ENCODE measurements at regions not wholly inside any gene's neighbourhood (a gene's known extent, or its start where the extent isn't known, plus 50 kb on each side); places are given as distances from the start of the nearest gene placed in this dataset.
"Not testable (repeated sequence)": the region's sequence is repeated elsewhere in the genome, so short reads cannot be mapped to it uniquely, and the experiment has no call there.

DNA sequence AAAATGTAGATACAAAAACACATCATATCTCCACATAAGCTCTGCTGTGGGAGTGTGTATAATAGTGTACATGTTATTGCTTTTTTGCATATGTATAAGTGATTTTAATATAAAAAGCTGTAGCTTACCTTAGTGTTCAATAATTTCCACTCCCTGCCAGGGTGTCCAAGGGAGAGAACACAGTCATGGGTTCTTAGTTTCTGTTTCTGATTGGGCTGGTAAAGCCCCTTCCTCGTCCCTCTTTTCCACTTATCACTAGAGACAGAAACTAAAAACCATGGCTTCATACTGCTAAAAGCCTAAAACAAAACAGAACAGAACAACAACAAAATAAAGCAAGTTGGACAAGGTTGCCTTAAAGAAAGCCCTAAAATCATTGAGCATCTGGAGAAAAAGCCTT, 74.4 kb upstream of the S1PR3 start:
- DNase-seq (ENCODE audit: low read depth) = no peak
- in situ Hi-C loops (cut with HindIII; ENCODE audit: low pct_unique_long_range_greater_than_20kb, low sequenced_read_pairs) = no loop called here

DNA sequence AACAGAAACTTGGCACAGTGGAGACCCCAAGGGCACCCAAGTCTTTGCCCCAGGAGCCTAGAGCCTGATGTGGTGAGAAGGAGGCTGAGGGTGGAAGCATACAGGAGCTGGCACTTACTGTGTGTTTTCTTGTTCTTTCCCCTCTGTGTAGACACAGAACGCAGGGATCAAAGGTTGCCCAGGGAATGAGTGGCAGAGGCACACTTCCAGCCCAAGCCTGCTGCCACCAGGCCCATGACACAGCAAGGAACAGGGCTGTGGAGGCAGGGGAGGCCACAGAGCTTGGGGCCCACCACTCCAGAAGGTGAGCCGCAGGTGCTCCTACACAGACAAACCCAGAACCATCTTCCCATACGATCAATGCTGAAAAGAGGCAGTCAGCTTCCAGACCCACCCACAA, 73.9 kb upstream of the S1PR3 start:
- in situ Hi-C loops (cut with HindIII; ENCODE audit: low pct_unique_long_range_greater_than_20kb, low sequenced_read_pairs) = no loop called here
- no peak for DNase-seq (ENCODE audit: low read depth)

DNA sequence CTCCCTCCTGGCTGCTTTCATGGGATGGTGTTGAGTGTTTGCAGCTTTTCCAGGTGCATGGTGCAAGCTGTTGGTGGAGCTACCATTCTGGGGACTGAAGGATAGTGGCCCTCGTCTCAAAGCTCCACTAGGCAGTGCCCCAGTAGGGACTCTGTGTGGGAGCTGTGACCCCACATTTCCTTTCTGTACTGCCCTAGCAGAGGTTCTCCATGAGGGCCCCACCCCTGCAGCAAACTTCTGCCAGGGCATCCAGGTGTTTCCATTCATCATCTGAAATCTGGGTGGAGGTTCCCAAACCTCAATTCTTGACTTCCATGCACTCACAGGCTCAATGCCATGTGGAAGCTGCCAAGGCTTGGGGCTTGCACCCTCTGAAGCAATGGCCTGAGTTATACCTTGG, 72.7 kb upstream of the S1PR3 start:
- DNase-seq (ENCODE audit: low read depth); in situ Hi-C loops (cut with HindIII; ENCODE audit: low pct_unique_long_range_greater_than_20kb, low sequenced_read_pairs): not testable (repeated sequence)

DNA sequence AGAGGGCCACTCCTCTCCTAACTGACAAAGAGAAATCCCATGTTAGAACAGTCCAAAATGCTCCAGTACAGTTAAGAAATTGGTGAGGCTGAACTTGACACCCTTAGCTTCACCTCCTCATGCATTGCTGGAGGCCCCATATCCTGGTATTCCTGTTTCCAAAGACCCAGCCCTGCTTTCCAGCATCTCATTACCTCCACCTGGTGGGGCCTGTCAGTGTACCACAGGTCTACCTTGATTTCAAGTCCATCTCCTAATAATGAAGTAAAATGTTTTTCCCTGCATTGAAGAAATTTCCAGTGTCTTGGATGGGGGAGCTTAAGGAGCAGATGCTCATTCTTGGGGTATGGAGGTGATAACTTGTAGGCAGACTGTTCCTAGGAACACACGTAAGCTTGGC, 70.6 kb upstream of the S1PR3 start:
- no peak for DNase-seq (ENCODE audit: low read depth)
- in situ Hi-C loops (cut with HindIII; ENCODE audit: low pct_unique_long_range_greater_than_20kb, low sequenced_read_pairs) = no loop called here

DNA sequence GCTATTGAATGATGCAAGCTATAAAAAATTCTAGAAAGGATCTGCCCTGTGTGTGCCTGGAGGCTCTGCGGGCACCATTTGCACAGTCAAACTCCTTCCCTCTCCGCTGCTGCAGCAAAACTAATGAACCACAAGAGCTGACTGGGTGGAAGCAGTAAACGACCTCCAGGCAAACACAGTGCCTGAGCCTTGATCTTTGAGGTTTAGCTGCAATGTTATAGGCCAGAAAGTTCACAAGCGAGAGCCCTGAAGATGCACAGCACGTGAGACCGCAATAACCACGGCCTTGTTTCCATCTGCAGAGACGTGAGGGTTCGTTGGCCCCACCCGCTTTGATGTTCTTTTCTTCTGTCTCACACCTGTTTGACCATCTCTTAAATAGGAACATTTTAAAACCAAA, 69.2 kb upstream of the S1PR3 start:
- in situ Hi-C loops (cut with HindIII; ENCODE audit: low pct_unique_long_range_greater_than_20kb, low sequenced_read_pairs) = no loop called here
- DNase-seq (ENCODE audit: low read depth) = no peak

DNA sequence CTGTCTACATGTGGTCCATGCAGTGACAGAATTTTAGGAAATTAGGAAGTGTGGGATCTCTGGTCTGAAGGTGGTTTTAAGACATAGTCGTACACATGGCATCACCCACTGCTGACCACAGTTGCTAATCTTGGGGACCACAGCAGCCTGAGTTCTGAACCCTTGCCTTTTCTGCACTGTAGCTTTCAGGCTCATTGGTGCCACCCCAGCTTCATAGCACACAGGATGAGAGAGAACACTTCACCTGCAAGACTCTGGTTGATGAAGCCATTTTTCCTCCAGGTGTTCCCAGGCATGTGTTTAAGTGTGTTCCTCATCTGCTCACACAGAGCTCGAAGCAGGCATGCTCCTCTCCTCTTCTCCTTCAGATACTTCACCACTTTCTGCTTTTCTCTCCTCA, 68.2 kb upstream of the S1PR3 start:
- DNase-seq (ENCODE audit: low read depth) = no peak
- in situ Hi-C loops (cut with HindIII; ENCODE audit: low pct_unique_long_range_greater_than_20kb, low sequenced_read_pairs) = no loop called here

DNA sequence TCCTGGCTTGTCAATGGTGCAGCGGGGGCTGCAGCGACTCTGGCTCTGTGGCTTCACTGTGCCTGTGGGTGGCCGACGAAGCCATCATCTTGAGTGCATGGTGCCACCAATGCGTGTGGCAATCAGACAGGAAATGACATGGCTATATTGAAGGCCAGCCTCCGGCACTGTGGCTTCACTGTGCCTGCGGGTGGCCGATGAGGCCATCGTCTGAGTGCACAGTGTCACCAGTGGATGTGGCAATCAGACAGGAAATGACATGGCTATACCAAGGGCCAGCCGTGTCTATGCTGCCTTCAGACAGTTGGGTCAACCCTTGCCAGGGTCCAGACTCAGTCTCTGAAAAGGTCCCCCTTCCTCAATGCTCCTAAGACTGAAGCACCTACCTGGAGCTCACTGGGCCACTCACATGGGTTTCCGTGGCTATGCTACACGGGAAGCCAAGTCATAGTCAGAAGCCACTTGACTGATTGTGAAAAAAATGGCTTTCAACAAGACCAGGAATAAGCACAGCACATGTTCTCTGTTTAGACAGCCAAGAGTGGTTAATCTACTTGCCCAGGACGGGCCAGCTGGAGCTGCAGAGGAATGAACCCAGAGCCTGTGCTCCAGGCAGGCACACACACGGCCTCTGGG, 67.5 kb upstream of the S1PR3 start:
- in situ Hi-C loops (cut with HindIII; ENCODE audit: low pct_unique_long_range_greater_than_20kb, low sequenced_read_pairs) = no loop called here
- DNase-seq (ENCODE audit: low read depth) = no peak

DNA sequence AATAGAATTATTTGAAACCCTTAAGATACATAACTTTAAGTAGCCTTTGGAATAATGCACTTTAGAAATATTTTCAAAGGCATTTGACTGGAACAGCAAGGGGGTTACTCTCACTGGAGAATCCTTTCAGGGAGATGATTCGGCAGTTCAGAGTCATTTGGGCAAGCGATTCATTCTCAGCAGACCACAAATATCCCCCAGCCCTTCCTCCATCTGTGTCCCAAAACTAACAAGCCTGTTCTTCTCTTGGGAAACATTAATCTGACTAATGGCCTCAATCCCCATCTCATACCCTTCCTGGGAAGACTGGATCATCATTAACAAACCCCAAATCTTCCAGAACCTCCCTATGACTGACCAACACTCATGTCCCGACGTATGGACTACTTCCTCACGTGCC, 65.8 kb upstream of the S1PR3 start:
- in situ Hi-C loops (cut with HindIII; ENCODE audit: low pct_unique_long_range_greater_than_20kb, low sequenced_read_pairs) = no loop called here
- no peak for DNase-seq (ENCODE audit: low read depth)

DNA sequence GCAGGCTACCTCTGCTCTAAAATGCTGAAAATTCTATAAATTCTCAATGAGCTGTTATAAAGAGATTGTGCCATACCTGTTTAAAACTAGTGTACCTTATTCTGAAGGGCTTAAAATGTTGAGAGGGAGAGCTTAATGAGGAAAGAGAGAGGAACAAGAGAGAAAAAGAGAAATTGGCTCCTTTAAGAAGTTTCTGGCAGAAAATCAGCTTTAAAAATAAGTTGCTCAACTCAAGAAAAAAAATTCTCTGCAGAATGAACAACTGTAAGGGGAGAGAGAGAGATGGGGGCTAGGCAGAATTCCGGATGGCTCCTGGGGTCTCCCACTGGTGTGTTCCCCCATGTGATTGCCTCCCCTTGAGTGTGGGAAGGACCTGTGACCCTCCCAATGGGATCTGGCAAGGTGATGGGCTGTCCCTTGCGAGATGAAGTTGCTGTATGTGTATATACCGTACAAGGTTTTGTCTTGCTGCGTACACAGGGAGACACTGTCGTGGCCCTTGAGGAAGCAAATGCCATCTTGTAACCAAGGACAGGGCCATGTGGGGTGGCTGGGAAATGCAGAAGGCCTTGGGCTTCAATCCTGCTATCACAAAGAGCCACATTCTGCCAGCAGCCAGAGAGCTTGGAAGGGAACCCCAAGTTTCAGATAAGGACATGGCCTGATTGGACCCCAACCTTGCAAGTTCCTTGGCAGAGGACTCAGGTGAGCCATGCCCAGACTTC, 64.3 kb upstream of the S1PR3 start:
- in situ Hi-C loops (cut with HindIII; ENCODE audit: low pct_unique_long_range_greater_than_20kb, low sequenced_read_pairs) = no loop called here

DNA sequence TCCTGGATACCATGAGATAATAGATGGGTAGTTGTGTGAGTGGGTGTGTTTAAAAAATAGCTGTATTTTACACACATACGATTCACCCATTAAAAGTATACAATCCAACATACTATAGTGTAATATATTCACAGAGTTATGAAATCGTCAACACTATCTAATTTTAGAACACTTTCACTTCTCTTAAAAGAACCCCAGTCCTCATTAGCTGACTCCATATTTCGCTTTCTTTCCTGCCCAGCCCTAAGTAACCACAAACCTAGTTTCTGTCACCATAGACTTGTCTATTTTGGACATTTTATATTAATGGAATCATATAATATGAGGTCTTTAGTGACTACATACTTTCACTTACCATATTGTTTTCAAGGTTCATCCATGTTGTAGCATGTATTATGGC, 63.8 kb upstream of the S1PR3 start:
- in situ Hi-C loops (cut with HindIII; ENCODE audit: low pct_unique_long_range_greater_than_20kb, low sequenced_read_pairs) = no loop called here
- no peak for DNase-seq (ENCODE audit: low read depth)

More for the DNA sequence above, 64.3 kb upstream of the S1PR3 start:
- DNase-seq (ENCODE audit: low read depth) = no peak

DNA sequence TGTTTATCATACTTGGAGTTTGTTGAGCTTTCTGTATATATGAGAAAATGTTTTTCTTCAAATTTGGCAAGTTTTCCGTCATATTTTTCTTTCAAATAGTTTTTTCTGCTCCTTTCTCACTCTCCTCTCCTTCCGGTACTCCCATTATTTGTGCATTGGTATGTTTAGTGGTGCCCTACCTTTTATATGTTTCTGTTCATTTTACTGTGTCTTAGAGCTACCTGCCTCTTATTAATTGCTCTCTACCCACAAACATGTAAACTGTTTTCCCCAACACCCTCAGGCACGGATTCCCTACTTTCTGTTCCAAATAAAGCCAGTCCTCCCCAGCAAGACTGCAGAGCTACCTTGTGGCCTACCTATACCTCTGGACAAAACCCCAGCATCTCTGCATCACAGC, 60.6 kb upstream of the S1PR3 start:
- DNase-seq (ENCODE audit: low read depth) = no peak
- in situ Hi-C loops (cut with HindIII; ENCODE audit: low pct_unique_long_range_greater_than_20kb, low sequenced_read_pairs) = no loop called here

DNA sequence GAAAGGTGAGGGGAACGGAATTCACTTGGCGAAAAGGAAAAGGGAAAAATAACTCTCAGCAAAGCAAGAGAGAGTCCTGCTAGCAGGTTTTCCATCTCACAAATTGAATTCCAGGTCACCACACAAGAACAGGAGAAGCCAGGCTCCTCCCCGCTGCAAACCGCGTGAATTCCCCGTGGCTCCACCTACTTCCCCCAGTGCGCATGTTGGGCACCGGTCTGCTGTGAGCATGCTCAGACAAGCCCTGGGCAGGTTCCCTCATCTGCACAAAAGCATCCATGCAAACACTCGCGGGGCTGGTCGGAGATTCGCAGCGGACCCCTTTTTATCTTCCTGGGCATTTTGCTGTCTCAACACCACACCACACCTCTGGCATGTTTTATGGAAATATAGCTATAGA, 58.5 kb upstream of the S1PR3 start:
- DNase-seq (ENCODE audit: low read depth) = no peak
- in situ Hi-C loops (cut with HindIII; ENCODE audit: low pct_unique_long_range_greater_than_20kb, low sequenced_read_pairs) = no loop called here

DNA sequence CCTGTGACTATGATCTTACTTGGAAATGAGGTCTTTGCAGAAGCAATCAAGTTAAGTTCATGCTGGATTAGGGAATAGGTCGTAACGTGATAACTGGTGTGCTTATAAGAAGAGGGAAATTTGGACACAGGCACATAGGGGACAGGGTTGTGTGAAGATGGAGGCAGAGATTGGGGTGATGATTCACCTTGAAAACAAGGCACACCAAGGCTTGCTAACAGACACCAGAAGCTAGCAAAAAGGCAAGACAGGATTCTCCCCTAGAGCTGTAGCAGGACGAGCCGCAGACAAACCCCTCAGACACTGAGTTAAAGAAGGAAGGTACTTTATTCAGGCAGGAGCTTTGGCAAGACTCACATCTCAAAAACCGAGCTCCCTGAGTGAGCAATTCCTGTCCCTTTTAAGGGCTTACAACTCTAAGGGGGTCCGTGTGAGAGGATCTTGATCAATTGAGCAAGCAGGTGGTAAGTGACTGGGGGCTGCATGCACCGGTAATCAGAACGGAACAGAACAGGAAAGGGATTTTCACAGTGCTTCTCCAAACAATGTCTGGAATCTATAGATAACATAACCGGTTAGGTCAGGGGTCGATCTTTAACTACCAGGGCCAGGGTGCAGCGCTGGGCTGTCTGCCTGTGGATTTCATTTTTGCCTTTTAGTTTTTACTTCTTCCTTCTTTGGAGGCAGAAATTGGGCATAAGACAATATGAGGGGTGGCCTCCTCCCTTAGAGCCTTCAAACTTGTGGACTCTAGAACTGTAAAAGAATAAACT, 57.5 kb upstream of the S1PR3 start:
- in situ Hi-C loops (cut with HindIII; ENCODE audit: low pct_unique_long_range_greater_than_20kb, low sequenced_read_pairs) = no loop called here
- DNase-seq (ENCODE audit: low read depth) = no peak

DNA sequence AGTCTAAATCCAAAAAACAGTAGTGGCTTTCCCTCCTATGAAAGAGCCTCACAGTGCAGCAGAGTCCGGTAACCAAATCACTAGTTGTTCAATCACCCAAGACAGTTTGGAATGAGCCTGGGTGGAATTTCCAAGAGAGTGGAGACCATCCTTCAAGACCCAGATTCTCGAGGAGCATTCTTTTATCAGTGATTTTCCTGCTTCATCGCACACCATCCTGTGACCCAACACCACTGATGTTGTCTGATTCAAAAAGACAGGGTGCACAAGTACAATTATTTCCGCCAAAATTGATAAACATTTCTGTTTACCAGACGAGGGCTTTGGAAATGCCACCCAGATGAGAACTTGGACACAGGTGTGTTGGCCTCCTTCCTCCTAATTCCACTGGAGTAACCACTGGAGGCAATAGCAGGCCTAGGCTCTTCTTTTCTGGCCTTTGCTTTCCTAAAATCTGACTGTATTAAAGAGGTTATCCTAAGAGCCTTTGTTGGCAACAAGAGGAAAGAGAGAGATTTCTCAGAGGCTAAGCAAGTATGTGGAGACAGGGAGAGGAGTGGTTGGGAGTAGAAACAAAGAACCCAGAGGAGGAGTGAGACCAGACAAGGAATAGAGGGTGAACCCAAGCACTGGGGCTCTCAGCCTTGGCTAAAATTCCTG, 56.3 kb upstream of the S1PR3 start:
- in situ Hi-C loops (cut with HindIII; ENCODE audit: low pct_unique_long_range_greater_than_20kb, low sequenced_read_pairs) = no loop called here
- DNase-seq (ENCODE audit: low read depth) = no peak

DNA sequence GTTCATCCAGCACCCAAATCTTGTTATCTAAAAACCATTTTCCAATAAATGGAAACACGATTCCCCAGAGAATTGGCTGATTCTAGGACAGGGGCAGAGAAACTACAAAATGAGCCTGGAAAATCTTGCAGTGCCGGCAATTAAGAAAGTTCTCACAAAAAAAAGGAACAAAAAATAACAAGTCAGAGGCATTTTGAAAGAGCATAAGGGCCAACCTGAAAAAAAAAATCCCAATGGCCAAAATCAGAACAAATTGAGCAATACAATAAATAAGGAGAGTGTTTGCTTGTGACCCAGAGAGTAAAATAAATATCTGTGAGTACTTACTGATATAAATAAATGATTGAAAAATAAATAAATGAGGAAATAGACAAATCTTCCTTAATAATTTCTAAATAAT, 55.1 kb upstream of the S1PR3 start:
- DNase-seq (ENCODE audit: low read depth) = no peak
- in situ Hi-C loops (cut with HindIII; ENCODE audit: low pct_unique_long_range_greater_than_20kb, low sequenced_read_pairs) = no loop called here

DNA sequence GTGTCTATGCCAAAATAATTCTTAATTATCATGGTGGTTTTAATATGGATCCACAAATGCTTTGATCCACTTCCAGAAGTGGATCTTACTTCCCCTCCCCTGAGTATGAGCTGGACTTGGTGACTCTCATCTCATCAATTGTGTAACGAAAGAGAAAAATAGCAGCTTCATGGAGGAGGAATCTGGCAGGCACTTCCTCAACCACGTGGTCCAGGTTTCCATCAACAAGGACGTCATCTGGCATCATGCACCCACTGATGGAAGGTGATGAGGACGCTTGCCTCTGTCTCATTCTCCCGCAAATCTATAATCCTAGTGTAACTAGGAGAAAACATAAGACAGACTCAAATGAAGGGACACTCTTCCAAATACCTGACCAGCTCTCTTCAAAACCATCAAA, 54.6 kb upstream of the S1PR3 start:
- in situ Hi-C loops (cut with HindIII; ENCODE audit: low pct_unique_long_range_greater_than_20kb, low sequenced_read_pairs) = no loop called here
- no peak for DNase-seq (ENCODE audit: low read depth)

DNA sequence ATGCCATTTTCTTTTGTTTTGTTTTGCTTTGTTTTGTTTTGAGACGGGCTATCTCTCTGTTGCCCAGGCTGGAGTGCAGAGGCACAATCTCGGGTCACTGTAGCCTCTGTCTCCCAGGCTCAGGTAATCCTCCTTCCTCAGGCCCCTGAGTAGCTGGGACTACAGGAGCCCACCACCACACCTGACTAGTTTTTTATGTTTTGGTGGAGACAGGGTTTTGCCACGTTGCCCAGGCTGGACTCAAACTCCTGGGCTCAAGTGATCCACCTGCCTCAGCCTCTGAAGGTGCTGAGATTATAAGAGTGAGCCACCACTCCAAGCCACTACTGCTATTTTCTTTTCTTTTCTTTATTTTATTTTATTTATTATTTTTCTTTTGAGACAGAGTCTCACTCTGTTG, 54.0 kb upstream of the S1PR3 start:
- in situ Hi-C loops (cut with HindIII; ENCODE audit: low pct_unique_long_range_greater_than_20kb, low sequenced_read_pairs) = no loop called here
- DNase-seq (ENCODE audit: low read depth) = no peak

DNA sequence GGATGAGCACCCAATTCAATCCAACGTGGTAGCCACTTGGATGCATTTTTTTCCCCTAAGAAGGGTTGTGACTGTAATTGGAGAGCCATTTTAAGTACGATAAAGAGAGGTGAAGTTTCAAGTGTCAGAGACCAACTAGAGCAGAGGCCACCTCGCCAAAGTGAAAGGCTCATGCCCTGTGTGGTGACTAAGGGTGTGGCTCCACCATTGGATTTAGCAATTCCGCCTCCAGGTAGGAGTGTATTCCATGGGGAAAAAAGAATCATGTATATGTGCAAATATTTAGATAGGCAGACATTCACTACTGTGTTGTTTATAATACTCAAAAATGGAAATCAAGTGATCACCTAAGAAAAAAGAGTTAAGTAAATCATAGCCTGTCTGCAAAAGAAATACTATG, 53.1 kb upstream of the S1PR3 start:
- DNase-seq (ENCODE audit: low read depth) = no peak

More for the DNA sequence above, 53.1 kb upstream of the S1PR3 start:
- in situ Hi-C loops (cut with HindIII; ENCODE audit: low pct_unique_long_range_greater_than_20kb, low sequenced_read_pairs) = no loop called here
